ENCODE measurements at regions not wholly inside any gene's neighbourhood (a gene's known extent, or its start where the extent isn't known, plus 50 kb on each side); places are given as distances from the start of the nearest gene placed in this dataset.

GRCh38 chr6:147699637-147700036 lies 191.1 kb downstream of the SAMD5 start:
- TF ChIP-seq JUNB (IDR thresholded peaks at IDR 0.05) (no peak), CTCF (IDR thresholded peaks at IDR 0.05) (no peak), POLR2A (IDR thresholded peaks at IDR 0.05; ENCODE audit: low read length) (no peak)
